NCI-H2081 (cell line): ENCODE measurements at regions not wholly inside any gene's neighbourhood (a gene's known extent, or its start where the extent isn't known, plus 50 kb on each side); places are given as distances from the start of the nearest gene placed in this dataset.

ENCODE experiments used
- DNase-seq, 2 experiments: peaks; one replicate each; lab custom pipeline; 2025; lab: John Stamatoyannopoulos, UW

- no peak for DNase-seq
Observed at GRCh38 chr3:43783987-43784639, 93.4 kb downstream of the ABHD5 start.

GRCh38 chr3:43784640-43785011, 93.9 kb downstream of the ABHD5 start:
- DNase-seq = no peak

- no peak for DNase-seq
Observed at GRCh38 chr3:43785551-43785950, 94.8 kb downstream of the ABHD5 start.

GRCh38 chr3:43786102-43786501, 95.4 kb downstream of the ABHD5 start:
- no peak for DNase-seq

- no peak for DNase-seq
Observed at GRCh38 chr3:43786526-43787305, 96.0 kb downstream of the ABHD5 start.

- DNase-seq = no peak
Observed at GRCh38 chr3:43787330-43787729, 96.6 kb downstream of the ABHD5 start.

GRCh38 chr3:43789028-43789427, 98.3 kb downstream of the ABHD5 start:
- no peak for DNase-seq

GRCh38 chr3:43790060-43790459, 99.3 kb downstream of the ABHD5 start:
- no peak for DNase-seq

- no peak for DNase-seq
Observed at GRCh38 chr3:43790476-43790875, 99.7 kb downstream of the ABHD5 start.

GRCh38 chr3:43791246-43791645, 100.5 kb downstream of the ABHD5 start:
- DNase-seq = no peak

GRCh38 chr3:43792904-43793303, 102.2 kb downstream of the ABHD5 start:
- DNase-seq = no peak

- DNase-seq = no peak
Observed at GRCh38 chr3:43793648-43794372, 103.1 kb downstream of the ABHD5 start.

- DNase-seq = no peak
Observed at GRCh38 chr3:43794776-43795175, 104.0 kb downstream of the ABHD5 start.

GRCh38 chr3:43795491-43795890, 104.8 kb downstream of the ABHD5 start:
- DNase-seq = no peak

- no peak for DNase-seq
Observed at GRCh38 chr3:43796041-43796596, 105.4 kb downstream of the ABHD5 start.

GRCh38 chr3:43797794-43798193, 107.1 kb downstream of the ABHD5 start:
- DNase-seq = no peak

GRCh38 chr3:43810797-43811196, 120.1 kb downstream of the ABHD5 start:
- DNase-seq = no peak

GRCh38 chr3:43814461-43814860, 123.7 kb downstream of the ABHD5 start:
- no peak for DNase-seq

GRCh38 chr3:43816372-43816771, 125.6 kb downstream of the ABHD5 start:
- DNase-seq = no peak

- DNase-seq = no peak
Observed at GRCh38 chr3:43817064-43817463, 126.3 kb downstream of the ABHD5 start.

GRCh38 chr3:43817825-43818224, 127.1 kb downstream of the ABHD5 start:
- DNase-seq = no peak

- DNase-seq = no peak
Observed at GRCh38 chr3:43818229-43818628, 127.5 kb downstream of the ABHD5 start.
